Pulmonary artery endothelial cell (primary cell): ENCODE measurements at regions not wholly inside any gene's neighbourhood (a gene's known extent, or its start where the extent isn't known, plus 50 kb on each side); places are given as distances from the start of the nearest gene placed in this dataset.
"Not testable (repeated sequence)": the region's sequence is repeated elsewhere in the genome, so short reads cannot be mapped to it uniquely, and the experiment has no call there.

Source experiments
- DNase-seq: peaks from one replicate; pipeline ENCODE4 v3.0.0-alpha.2; 2011; ENCODE audit warnings: low read depth, low spot score

- DNase-seq, result no peak
Measured at GRCh38 chr10:2207246-2207922, 470.1 kb upstream of the ADARB2 start.

DNA sequence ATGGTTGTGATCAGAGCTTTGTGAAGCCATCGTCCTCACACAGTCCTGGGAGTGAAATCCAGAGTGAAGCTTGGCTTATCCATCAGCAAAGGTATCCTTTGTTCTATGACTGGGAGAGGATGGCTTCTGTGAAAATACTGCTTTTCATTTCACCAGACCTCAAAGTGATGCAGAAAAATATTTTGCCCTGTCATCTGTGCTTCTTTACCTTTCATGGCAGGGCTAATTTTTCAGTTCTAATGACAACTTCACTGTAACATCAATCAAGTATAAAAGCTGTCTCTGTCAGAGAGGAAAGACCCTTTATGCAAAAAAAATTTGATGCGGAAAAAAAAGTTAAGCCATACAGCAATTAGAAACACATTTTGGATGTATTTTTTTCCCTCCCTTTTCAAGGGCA, 468.1 kb upstream of the ADARB2 start:
- no peak for DNase-seq

GRCh38 chr10:2202401-2202800, 465.1 kb upstream of the ADARB2 start:
- DNase-seq, result no peak

- DNase-seq, result no peak
Measured at GRCh38 chr10:2201534-2202099, 464.3 kb upstream of the ADARB2 start.

DNA sequence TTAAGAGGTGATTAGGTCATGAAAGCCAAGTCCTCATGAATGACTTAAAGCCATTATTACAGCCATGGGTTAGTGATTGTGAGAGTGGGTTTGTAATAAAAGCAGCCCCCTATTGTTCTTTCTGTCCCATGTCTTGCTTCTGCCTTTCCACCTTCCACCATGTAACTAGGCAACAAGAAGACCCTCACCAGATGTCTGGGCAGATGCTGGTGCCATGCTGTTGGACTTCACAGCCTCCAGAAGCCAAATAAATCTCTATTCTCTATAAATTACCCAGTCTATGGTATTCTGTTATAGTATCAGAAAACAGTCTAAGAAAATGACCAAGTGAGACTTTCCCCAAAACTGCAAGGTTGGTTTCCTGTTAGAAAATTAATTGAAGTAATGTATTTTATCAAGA, 460.3 kb upstream of the ADARB2 start:
- DNase-seq, result no peak

DNA sequence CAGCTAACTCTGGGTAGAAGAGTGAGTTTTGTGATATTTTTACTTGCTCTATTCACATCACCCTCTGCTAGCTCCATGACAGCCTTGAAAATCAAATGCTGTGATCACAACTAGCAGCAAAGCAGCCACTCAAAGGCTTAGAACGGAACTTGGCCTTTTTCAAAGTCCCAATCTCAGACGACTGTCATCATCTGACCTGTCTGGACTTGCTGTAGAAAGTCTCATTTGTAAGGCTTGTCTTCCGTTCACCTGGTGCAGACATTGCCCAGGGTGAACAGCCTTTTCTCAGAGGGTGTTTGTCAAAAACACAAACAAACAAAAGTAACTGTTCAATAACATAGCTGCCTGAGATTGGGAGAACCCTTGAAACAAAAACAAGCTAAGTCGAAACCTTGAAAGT, 458.9 kb upstream of the ADARB2 start:
- no peak for DNase-seq

DNA sequence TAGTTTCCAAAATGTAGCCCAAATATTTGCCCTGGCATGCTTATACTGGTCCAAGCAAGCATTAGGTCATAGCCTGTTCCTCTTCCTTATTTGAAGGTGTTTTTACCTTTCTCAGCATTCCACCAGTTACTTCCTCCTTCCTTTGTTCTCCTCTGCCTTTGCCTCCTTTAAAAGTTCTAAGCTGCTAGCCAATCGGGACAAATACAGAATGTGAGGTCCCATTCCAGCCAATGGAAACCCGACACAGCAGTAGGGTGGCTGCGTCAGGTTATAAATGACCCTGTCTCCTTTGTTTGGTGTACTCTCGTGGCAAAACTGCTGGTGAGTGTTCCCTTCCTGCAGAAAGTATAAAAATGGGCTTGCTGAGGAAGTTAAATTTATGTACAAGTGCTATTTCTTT, 452.0 kb upstream of the ADARB2 start:
- DNase-seq, result not testable (repeated sequence)

DNA sequence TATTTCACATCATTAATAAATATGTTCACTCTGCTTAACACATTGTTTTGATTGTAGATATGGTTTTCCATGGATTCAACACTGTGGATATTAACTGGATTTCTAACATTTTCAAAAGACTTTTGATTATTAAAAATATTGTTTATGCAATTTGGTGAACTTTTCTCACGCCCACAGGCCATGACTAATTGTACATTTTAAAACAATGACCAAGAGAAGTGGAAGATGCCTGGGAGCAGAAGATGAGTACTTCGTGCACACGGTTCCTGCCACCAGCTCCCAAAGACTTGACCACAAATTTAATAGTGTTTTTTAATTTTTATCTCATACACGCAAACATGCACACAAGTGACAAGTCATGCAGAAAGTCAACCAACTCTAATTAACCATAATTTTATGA, 451.0 kb upstream of the ADARB2 start:
- DNase-seq, result no peak

DNA sequence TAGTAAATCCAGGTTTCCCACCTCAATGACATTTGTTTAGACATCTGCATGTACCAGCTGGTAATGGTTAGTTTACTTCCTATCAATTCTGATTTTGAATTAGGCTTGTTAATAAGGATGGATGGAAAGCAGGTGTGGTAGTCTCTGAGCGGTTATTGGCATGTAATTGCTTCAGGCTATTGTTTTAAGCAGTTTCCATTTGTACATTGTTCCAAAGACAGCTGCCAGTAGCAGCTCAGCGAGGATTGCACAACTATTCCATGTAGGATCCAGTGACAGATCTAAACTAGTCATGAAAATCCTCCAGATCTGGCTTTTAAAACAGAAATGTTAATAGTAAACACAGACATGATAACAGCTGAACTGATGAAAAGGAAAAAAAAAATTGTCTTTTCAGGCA, 436.0 kb upstream of the ADARB2 start:
- DNase-seq, result no peak

- DNase-seq, result no peak
Measured at GRCh38 chr10:2165771-2166460, 428.6 kb upstream of the ADARB2 start.

- DNase-seq, result no peak
Measured at GRCh38 chr10:2150288-2150687, 413.0 kb upstream of the ADARB2 start.

GRCh38 chr10:2145926-2146478, 408.7 kb upstream of the ADARB2 start:
- DNase-seq, result no peak

GRCh38 chr10:2145491-2145890, 408.2 kb upstream of the ADARB2 start:
- DNase-seq, result no peak

GRCh38 chr10:2144584-2144983, 407.3 kb upstream of the ADARB2 start:
- no peak for DNase-seq

- no peak for DNase-seq
Measured at GRCh38 chr10:2143213-2143835, 406.0 kb upstream of the ADARB2 start.

- no peak for DNase-seq
Measured at GRCh38 chr10:2139746-2140145, 402.4 kb upstream of the ADARB2 start.

- DNase-seq, result no peak
Measured at GRCh38 chr10:2137549-2138174, 400.3 kb upstream of the ADARB2 start.

GRCh38 chr10:2130705-2131305, 393.5 kb upstream of the ADARB2 start:
- DNase-seq, result no peak

DNA sequence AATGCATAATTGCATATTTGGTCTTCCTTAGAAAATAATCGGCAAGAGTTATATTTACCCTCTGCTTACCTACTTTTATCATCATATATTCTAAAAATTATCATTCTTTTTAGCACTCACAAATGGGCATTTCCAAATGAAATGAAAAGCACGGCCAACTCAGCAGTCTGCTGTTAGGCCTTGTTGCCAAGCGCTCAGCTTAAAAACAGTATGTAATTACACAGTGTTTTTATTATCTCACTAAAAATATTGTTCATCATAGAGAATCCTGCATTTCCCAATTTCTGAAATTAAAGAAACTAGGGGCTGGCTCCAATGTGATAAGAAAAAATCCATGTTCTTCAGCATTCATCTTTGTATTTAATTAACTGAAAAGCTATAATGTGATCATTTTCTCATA, 391.7 kb upstream of the ADARB2 start:
- DNase-seq, result no peak

- no peak for DNase-seq
Measured at GRCh38 chr10:2124135-2124534, 386.8 kb upstream of the ADARB2 start.

GRCh38 chr10:2122431-2123124, 385.3 kb upstream of the ADARB2 start:
- no peak for DNase-seq
